ENCODE measurements at regions not wholly inside any gene's neighbourhood (a gene's known extent, or its start where the extent isn't known, plus 50 kb on each side); places are given as distances from the start of the nearest gene placed in this dataset.

DNA sequence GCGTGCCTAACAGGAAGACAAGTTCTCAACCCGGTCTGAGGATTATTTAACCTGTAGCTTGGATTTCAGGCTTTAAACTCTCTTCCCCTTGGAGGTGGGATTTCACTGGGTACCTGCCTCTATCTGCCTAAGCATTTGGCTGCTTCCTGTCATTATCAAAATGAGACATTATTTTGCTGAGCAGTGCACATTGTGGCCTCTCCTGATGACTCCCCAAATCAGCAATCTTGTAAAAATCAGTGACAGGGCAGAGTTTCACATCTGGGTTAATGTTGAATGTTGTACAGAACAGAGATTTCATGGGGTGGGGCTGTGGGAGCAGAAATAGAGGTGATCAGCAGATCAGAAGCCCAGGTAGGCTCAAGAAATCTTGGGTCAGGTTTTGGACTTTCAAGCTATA, 605.9 kb downstream of the ELAVL2 start:
- H3K9me3 Mint-ChIP-seq, result peaks cover 42% of the 10 kb centered on the region

GRCh38 chr9:23220957-23221356, 605.1 kb downstream of the ELAVL2 start:
- H3K4me3 Mint-ChIP-seq, result no peak overlapping the region
- no peaks in the 10 kb centered on the region for H3K36me3 Mint-ChIP-seq (ENCODE audit: low read depth)
- DNase-seq (ENCODE audit: low spot score), result no peak
- H3K27me3 Mint-ChIP-seq (ENCODE audit: low read depth), result no peaks in the 10 kb centered on the region
- H3K4me1 Mint-ChIP-seq (ENCODE audit: low read depth), result no peaks in the 10 kb centered on the region
- H3K27ac Mint-ChIP-seq, result no peak overlapping the region
- H3K9me3 Mint-ChIP-seq, result peaks cover 43% of the 10 kb centered on the region

More for the DNA sequence above, 605.9 kb downstream of the ELAVL2 start:
- no peak overlapping the region for H3K4me3 Mint-ChIP-seq
- H3K27ac Mint-ChIP-seq, result no peak overlapping the region
- H3K4me1 Mint-ChIP-seq (ENCODE audit: low read depth), result no peaks in the 10 kb centered on the region
- H3K27me3 Mint-ChIP-seq (ENCODE audit: low read depth), result no peaks in the 10 kb centered on the region
- no peaks in the 10 kb centered on the region for H3K36me3 Mint-ChIP-seq (ENCODE audit: low read depth)
- DNase-seq (ENCODE audit: low spot score), result no peak

- no peak overlapping the region for H3K4me3 Mint-ChIP-seq
Measured at GRCh38 chr9:23229890-23230317, 596.1 kb downstream of the ELAVL2 start.

DNA sequence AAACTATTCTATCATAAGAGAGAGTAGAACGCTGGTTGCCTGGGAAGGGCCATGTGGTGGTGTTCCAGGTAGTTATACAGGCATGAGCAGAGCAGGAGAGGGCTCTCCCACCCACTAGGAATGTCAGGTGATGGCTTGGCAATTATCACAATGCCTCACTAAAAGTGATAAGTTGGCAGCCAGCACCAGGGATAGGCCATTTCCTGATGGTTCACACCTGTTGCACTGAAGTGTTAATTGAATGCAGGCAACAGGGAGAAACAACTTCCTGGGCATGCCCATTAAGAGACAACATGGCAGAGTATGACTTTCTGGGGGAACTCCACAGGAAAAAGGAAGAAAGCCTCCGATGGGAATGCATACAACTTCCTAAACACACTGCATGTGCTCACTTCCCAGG, 593.2 kb downstream of the ELAVL2 start:
- no peak for DNase-seq (ENCODE audit: low spot score)
- H3K4me1 Mint-ChIP-seq (ENCODE audit: low read depth), result no peaks in the 10 kb centered on the region
- peaks cover 21% of the 10 kb centered on the region for H3K9me3 Mint-ChIP-seq
- H3K36me3 Mint-ChIP-seq (ENCODE audit: low read depth), result no peaks in the 10 kb centered on the region
- no peak overlapping the region for H3K27ac Mint-ChIP-seq
- no peaks in the 10 kb centered on the region for H3K27me3 Mint-ChIP-seq (ENCODE audit: low read depth)
- H3K4me3 Mint-ChIP-seq, result no peak overlapping the region

More at GRCh38 chr9:23229890-23230317, 596.1 kb downstream of the ELAVL2 start:
- H3K9me3 Mint-ChIP-seq, result peaks cover 19% of the 10 kb centered on the region
- no peaks in the 10 kb centered on the region for H3K4me1 Mint-ChIP-seq (ENCODE audit: low read depth)
- no peaks in the 10 kb centered on the region for H3K27me3 Mint-ChIP-seq (ENCODE audit: low read depth)
- no peak overlapping the region for H3K27ac Mint-ChIP-seq
- no peak for DNase-seq (ENCODE audit: low spot score)
- no peaks in the 10 kb centered on the region for H3K36me3 Mint-ChIP-seq (ENCODE audit: low read depth)

DNA sequence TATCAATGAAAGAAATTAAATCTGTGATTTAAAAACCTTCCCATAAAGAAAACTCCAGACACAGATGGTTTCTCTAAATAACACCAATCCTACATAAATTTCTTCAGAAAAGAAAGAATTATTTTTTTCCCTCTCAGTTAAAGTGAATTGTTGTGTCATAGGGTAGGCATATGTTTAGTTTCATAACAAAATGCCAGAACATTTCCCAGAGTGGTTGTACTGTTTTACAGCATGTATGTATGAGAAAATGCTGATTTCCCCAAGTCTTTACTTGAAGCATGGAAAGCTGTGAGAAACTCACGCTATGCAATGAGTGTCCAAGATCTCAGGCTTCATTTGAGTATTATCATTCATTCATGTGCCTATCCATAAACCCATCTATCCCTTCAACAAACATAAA, 582.5 kb downstream of the ELAVL2 start:
- Mint-ChIP-seq H3K36me3 (ENCODE audit: low read depth) (no peaks in the 10 kb centered on the region), H3K4me3 (no peak overlapping the region), H3K27me3 (ENCODE audit: low read depth) (no peaks in the 10 kb centered on the region), H3K4me1 (ENCODE audit: low read depth) (no peaks in the 10 kb centered on the region), H3K27ac (no peak overlapping the region), H3K9me3 (peaks cover 39% of the 10 kb centered on the region)
- DNase-seq (ENCODE audit: low spot score), result no peak

- no peak overlapping the region for H3K4me3 Mint-ChIP-seq
- H3K9me3 Mint-ChIP-seq, result peaks cover 43% of the 10 kb centered on the region
- no peaks in the 10 kb centered on the region for H3K27me3 Mint-ChIP-seq (ENCODE audit: low read depth)
- no peak overlapping the region for H3K27ac Mint-ChIP-seq
- no peaks in the 10 kb centered on the region for H3K36me3 Mint-ChIP-seq (ENCODE audit: low read depth)
- DNase-seq (ENCODE audit: low spot score), result no peak
- H3K4me1 Mint-ChIP-seq (ENCODE audit: low read depth), result no peaks in the 10 kb centered on the region
Measured at GRCh38 chr9:23245067-23245466, 581.0 kb downstream of the ELAVL2 start.

DNA sequence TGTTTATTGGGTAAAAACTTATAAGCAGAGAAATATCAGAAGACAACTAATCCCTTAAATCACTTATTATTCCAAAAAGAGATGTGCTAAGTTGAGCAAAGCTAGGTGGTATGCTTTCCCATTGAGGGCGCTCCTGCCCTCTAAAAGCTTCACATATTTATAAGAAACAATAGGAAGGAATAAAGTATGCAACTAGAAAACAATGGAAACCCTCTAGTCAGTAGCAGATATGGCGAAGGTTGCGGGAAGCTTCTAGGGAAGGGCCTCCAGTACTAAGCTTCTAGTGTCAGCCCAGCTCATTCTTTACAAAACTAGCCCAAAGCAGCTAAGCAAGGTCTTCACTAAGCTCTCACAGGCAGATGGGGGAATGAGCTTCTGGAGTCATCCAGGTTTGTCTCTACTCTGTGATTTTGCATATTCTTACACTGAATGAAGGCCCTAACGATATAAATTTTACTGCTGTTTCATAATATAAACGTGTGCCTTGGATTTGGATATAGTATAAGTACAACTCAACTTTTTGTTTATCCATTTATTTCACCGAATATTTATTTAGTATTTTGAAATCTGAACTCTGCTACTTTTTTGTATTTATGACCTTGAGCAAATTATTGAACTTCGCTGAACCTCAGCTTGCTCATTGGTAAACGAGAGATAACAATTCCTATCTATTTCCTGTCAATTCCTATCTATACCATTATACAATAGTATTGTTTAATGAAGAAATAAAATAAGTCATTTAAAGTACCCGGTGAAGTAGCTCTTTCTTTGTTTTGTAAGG, 571.4 kb downstream of the ELAVL2 start:
- no peak overlapping the region for H3K27ac Mint-ChIP-seq
- no peaks in the 10 kb centered on the region for H3K27me3 Mint-ChIP-seq (ENCODE audit: low read depth)
- no peaks in the 10 kb centered on the region for H3K4me1 Mint-ChIP-seq (ENCODE audit: low read depth)
- peaks cover 43% of the 10 kb centered on the region for H3K9me3 Mint-ChIP-seq
- no peaks in the 10 kb centered on the region for H3K36me3 Mint-ChIP-seq (ENCODE audit: low read depth)
- DNase-seq (ENCODE audit: low spot score), result no peak
- H3K4me3 Mint-ChIP-seq, result no peak overlapping the region

GRCh38 chr9:23255346-23255745, 570.7 kb downstream of the ELAVL2 start:
- no peak for DNase-seq (ENCODE audit: low spot score)
- Mint-ChIP-seq H3K4me1 (ENCODE audit: low read depth) (no peaks in the 10 kb centered on the region), H3K4me3 (no peak overlapping the region), H3K27ac (no peak overlapping the region), H3K27me3 (ENCODE audit: low read depth) (no peaks in the 10 kb centered on the region), H3K36me3 (ENCODE audit: low read depth) (no peaks in the 10 kb centered on the region), H3K9me3 (peaks cover 39% of the 10 kb centered on the region)

DNA sequence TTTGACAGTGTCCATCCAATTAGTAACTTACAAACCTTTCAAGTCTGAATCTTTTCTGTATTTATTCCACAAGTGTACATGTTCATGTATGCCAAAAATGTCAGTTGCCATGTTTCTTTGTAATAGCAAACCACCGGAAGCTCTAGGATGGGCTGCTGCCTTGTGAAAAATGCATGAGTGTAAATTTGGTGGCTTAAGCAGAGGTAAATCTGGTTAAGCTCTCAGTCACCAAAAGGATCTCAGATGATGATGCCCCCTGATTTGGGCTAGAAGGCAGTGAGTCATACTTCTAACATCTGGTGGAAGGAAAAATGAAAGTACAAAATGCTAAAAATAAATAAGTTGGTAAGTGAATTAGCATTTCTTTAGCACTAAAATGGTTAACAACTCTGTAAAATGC, 567.5 kb downstream of the ELAVL2 start:
- Mint-ChIP-seq H3K4me3 (no peak overlapping the region), H3K36me3 (ENCODE audit: low read depth) (no peaks in the 10 kb centered on the region), H3K27ac (no peak overlapping the region), H3K9me3 (peaks cover 24% of the 10 kb centered on the region), H3K27me3 (ENCODE audit: low read depth) (no peaks in the 10 kb centered on the region), H3K4me1 (ENCODE audit: low read depth) (no peaks in the 10 kb centered on the region)
- no peak for DNase-seq (ENCODE audit: low spot score)

- H3K27me3 Mint-ChIP-seq (ENCODE audit: low read depth), result no peaks in the 10 kb centered on the region
- no peaks in the 10 kb centered on the region for H3K36me3 Mint-ChIP-seq (ENCODE audit: low read depth)
- no peak overlapping the region for H3K4me3 Mint-ChIP-seq
- no peak overlapping the region for H3K27ac Mint-ChIP-seq
- peaks cover 22% of the 10 kb centered on the region for H3K9me3 Mint-ChIP-seq
- H3K4me1 Mint-ChIP-seq (ENCODE audit: low read depth), result no peaks in the 10 kb centered on the region
- DNase-seq (ENCODE audit: low spot score), result no peak
Measured at GRCh38 chr9:23278561-23278960, 547.5 kb downstream of the ELAVL2 start.

GRCh38 chr9:23287390-23287789, 538.6 kb downstream of the ELAVL2 start:
- Mint-ChIP-seq H3K36me3 (ENCODE audit: low read depth) (no peaks in the 10 kb centered on the region), H3K4me3 (no peak overlapping the region), H3K27me3 (ENCODE audit: low read depth) (no peaks in the 10 kb centered on the region), H3K9me3 (peaks cover 36% of the 10 kb centered on the region), H3K27ac (no peak overlapping the region), H3K4me1 (ENCODE audit: low read depth) (no peaks in the 10 kb centered on the region)
- no peak for DNase-seq (ENCODE audit: low spot score)

GRCh38 chr9:23288545-23288944, 537.5 kb downstream of the ELAVL2 start:
- Mint-ChIP-seq H3K9me3 (peaks cover 34% of the 10 kb centered on the region), H3K4me3 (no peak overlapping the region), H3K27ac (no peak overlapping the region), H3K4me1 (ENCODE audit: low read depth) (no peaks in the 10 kb centered on the region), H3K36me3 (ENCODE audit: low read depth) (no peaks in the 10 kb centered on the region), H3K27me3 (ENCODE audit: low read depth) (no peaks in the 10 kb centered on the region)
- no peak for DNase-seq (ENCODE audit: low spot score)

- H3K36me3 Mint-ChIP-seq (ENCODE audit: low read depth), result no peaks in the 10 kb centered on the region
- no peak for DNase-seq (ENCODE audit: low spot score)
- H3K27ac Mint-ChIP-seq, result no peak overlapping the region
- no peaks in the 10 kb centered on the region for H3K4me1 Mint-ChIP-seq (ENCODE audit: low read depth)
- no peak overlapping the region for H3K4me3 Mint-ChIP-seq
- H3K9me3 Mint-ChIP-seq, result peaks cover 44% of the 10 kb centered on the region
- no peaks in the 10 kb centered on the region for H3K27me3 Mint-ChIP-seq (ENCODE audit: low read depth)
Measured at GRCh38 chr9:23290973-23291372, 535.1 kb downstream of the ELAVL2 start.

- Mint-ChIP-seq H3K27ac (no peak overlapping the region), H3K9me3 (peaks cover 44% of the 10 kb centered on the region), H3K27me3 (ENCODE audit: low read depth) (no peaks in the 10 kb centered on the region), H3K4me1 (ENCODE audit: low read depth) (no peaks in the 10 kb centered on the region), H3K36me3 (ENCODE audit: low read depth) (no peaks in the 10 kb centered on the region), H3K4me3 (no peak overlapping the region)
- DNase-seq (ENCODE audit: low spot score), result no peak
Measured at GRCh38 chr9:23302281-23302680, 523.8 kb downstream of the ELAVL2 start.

- Mint-ChIP-seq H3K4me3 (no peak overlapping the region), H3K36me3 (ENCODE audit: low read depth) (no peaks in the 10 kb centered on the region), H3K9me3 (peaks cover 53% of the 10 kb centered on the region), H3K4me1 (ENCODE audit: low read depth) (no peaks in the 10 kb centered on the region), H3K27me3 (ENCODE audit: low read depth) (no peaks in the 10 kb centered on the region), H3K27ac (no peak overlapping the region)
- no peak for DNase-seq (ENCODE audit: low spot score)
Measured at GRCh38 chr9:23306731-23307130, 519.3 kb downstream of the ELAVL2 start.
